PC-9 (cell line): ENCODE measurements at regions not wholly inside any gene's neighbourhood (a gene's known extent, or its start where the extent isn't known, plus 50 kb on each side); places are given as distances from the start of the nearest gene placed in this dataset.

Source experiments
- BruUV-seq: library from RNA; stranded (reverse); fragments of 400-500 nt; replicated peaks from 2 replicates; lab custom pipeline; 2021; lab: Mats Ljungman, UMichigan
- CTCF ChIA-PET: fragments of 300-600 bp; sonication (Branson Sonifier 250); formaldehyde crosslinking; loops from one replicate; lab custom pipeline; 2022; ENCODE audit warnings: antibody characterized with exemption; lab: Charles Lee
- POLR2A ChIA-PET: fragments of 300-600 bp; sonication (Branson Sonifier 250); formaldehyde crosslinking; loops from one replicate; lab custom pipeline; 2022; ENCODE audit warnings: antibody characterized with exemption; ENCODE audit not compliant: unreplicated experiment; lab: Charles Lee
- DNase-seq, 2 experiments: peaks; one replicate each; pipeline versions ENCODE4 v3.0.0 to v3.0.0-alpha.2; 2015 to 2022; ENCODE audit warnings: mixed read lengths in 1 of 2
- H2AFZ ChIP-seq: fragments of 200-600 bp; sonication (generic); 2 replicates; pipeline ENCODE4 v1.8.1; 2017; ENCODE audit warnings: antibody characterized with exemption
- H3F3A ChIP-seq: fragments of 200-600 bp; sonication (generic); 2 replicates; pipeline ENCODE4 v1.8.1; 2017; ENCODE audit warnings: antibody characterized with exemption, mild to moderate bottlenecking, low read depth; ENCODE audit not compliant: insufficient read depth
- H3K27ac ChIP-seq: fragments of 200-600 bp; sonication (generic); 2 replicates; pipeline ENCODE4 v1.6.1; 2016; ENCODE audit warnings: mixed run types
- H3K27me3 ChIP-seq: fragments of 200-600 bp; sonication (generic); 2 replicates; pipeline ENCODE4 v1.6.1; 2016; ENCODE audit warnings: low read depth, mixed run types; ENCODE audit not compliant: insufficient read depth
- H3K36me3 ChIP-seq: fragments of 200-600 bp; sonication (generic); 2 replicates; pipeline ENCODE4 v1.6.1; 2016; ENCODE audit warnings: low read depth, mixed run types
- H3K4me1 ChIP-seq: fragments of 200-600 bp; sonication (generic); replicated peaks from 2 replicates; pipeline ENCODE4 v1.6.1; 2016; ENCODE audit warnings: mixed run types; ENCODE audit not compliant: insufficient read depth
- H3K4me2 ChIP-seq: fragments of 200-600 bp; sonication (generic); 2 replicates; pipeline ENCODE4 v1.6.1; 2017; ENCODE audit warnings: mixed run types
- H3K4me3 ChIP-seq: fragments of 200-600 bp; sonication (generic); 2 replicates; pipeline ENCODE4 v1.6.1; 2016; ENCODE audit warnings: mixed run types
- H3K79me2 ChIP-seq: fragments of 200-600 bp; sonication (generic); 2 replicates; pipeline ENCODE4 v1.6.1; 2017; ENCODE audit warnings: low read depth, mixed run types
- H3K9me2 ChIP-seq: fragments of 200-600 bp; sonication (generic); 2 replicates; pipeline ENCODE4 v1.8.1; 2017; ENCODE audit warnings: mild to moderate bottlenecking; ENCODE audit not compliant: insufficient read depth
- H3K9me3 ChIP-seq: fragments of 200-600 bp; sonication (generic); 2 replicates; pipeline ENCODE4 v1.8.1; 2016; ENCODE audit warnings: low read depth; ENCODE audit not compliant: insufficient read depth
- H4K20me1 ChIP-seq: fragments of 200-600 bp; sonication (generic); 2 replicates; pipeline ENCODE4 v1.8.1; 2017; ENCODE audit not compliant: insufficient read depth
- EZH2 ChIP-seq: fragments of 200-600 bp; sonication (generic); IDR thresholded peaks from 2 replicates; pipeline ENCODE4 v1.8.0; 2017; ENCODE audit warnings: antibody characterized with exemption, low read depth
- intact Hi-C: fragments of 100-400 bp; cut with micrococcal nuclease; formaldehyde crosslinking; loops from one replicate; pipeline ENCODE4 v1.10.0; 2022; ENCODE audit not compliant: unreplicated experiment
- TF ChIP-seq, protein P1 (sequence below): fragments of 200-600 bp; sonication (generic); conservative IDR thresholded peaks from 2 replicates; pipeline ENCODE4 v1.6.1; 2017; ENCODE audit warnings: mixed run types, antibody characterized with exemption, mild to moderate bottlenecking, moderate library complexity

DNA sequence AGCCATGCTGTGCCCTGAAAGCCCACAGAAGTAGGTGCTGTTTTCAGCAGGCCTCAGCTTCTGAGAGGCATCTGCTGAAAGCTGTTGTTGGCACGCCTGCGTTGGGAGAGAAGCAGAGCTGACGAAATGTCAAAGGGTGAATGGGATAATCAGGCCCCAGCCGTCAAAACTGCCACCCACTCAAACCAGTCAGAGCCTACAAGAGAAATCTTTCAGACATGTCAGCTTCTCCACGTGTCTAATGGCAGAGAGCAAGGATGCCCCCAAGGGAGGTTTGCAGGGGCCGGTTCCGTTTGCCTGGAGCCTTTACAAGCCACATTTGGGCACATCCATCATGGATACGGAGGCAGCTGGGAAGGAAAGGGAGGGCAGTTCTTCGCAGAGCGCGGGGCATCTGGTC, 568.2 kb upstream of the EEF2KMT start:
- Histone ChIP-seq H3K27ac (no peak overlapping the region), H4K20me1 (no peaks in the 10 kb centered on the region; the same call in 1 of the 2 replicates), H3F3A (no peaks in the 10 kb centered on the region), H3K4me2 (no peak overlapping the region), H3K9me3 (no peaks in the 10 kb centered on the region), H3K79me2 (no peaks in the 10 kb centered on the region), H3K4me3 (no peak overlapping the region), H3K4me1 (no peaks in the 10 kb centered on the region), H2AFZ (no peak overlapping the region), H3K9me2 (no peaks in the 10 kb centered on the region), H3K27me3 (peaks cover 32% of the 10 kb centered on the region; the same call in 1 of the 2 replicates), H3K36me3 (no peaks in the 10 kb centered on the region)
- POLR2A ChIA-PET, result no interaction called here
- DNase-seq, result no peak
- no peak for TF ChIP-seq EZH2
- TF ChIP-seq, protein P1, sequence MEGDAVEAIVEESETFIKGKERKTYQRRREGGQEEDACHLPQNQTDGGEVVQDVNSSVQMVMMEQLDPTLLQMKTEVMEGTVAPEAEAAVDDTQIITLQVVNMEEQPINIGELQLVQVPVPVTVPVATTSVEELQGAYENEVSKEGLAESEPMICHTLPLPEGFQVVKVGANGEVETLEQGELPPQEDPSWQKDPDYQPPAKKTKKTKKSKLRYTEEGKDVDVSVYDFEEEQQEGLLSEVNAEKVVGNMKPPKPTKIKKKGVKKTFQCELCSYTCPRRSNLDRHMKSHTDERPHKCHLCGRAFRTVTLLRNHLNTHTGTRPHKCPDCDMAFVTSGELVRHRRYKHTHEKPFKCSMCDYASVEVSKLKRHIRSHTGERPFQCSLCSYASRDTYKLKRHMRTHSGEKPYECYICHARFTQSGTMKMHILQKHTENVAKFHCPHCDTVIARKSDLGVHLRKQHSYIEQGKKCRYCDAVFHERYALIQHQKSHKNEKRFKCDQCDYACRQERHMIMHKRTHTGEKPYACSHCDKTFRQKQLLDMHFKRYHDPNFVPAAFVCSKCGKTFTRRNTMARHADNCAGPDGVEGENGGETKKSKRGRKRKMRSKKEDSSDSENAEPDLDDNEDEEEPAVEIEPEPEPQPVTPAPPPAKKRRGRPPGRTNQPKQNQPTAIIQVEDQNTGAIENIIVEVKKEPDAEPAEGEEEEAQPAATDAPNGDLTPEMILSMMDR, result no peak
- intact Hi-C loops, result no loop called here
- CTCF ChIA-PET, result no interaction called here
- BruUV-seq, result no TSS peak

DNA sequence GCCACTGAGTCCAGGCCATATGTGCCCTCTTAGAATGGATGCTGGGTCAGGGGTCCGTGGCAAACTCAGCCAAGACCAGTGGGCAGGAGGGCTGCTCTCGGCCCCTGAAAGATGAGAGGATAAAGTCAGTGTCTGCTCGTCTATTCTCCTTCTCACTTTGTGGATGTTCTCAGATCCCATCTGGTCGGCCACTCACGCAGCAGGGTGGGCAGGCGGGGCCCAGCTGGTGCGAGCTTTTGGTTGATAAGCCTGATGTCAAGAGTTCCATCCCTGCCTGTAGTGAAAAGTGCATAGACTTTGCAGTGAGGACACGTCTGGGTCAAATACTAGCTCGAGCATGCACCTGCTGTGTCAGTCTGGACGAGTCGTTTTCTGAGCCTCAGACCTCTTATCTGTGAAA, 556.2 kb upstream of the EEF2KMT start:
- no peak overlapping the region for H3K4me3 ChIP-seq
- intact Hi-C loops, result no loop called here
- no peaks in the 10 kb centered on the region for H3K4me1 ChIP-seq
- no peaks in the 10 kb centered on the region for H4K20me1 ChIP-seq
- CTCF ChIA-PET, result no interaction called here
- H2AFZ ChIP-seq, result no peak overlapping the region
- no peaks in the 10 kb centered on the region for H3K79me2 ChIP-seq
- H3K9me3 ChIP-seq, result no peaks in the 10 kb centered on the region
- H3K4me2 ChIP-seq, result no peak overlapping the region
- H3K36me3 ChIP-seq, result no peaks in the 10 kb centered on the region
- no peaks in the 10 kb centered on the region for H3F3A ChIP-seq
- H3K27me3 ChIP-seq, result peaks cover 56% of the 10 kb centered on the region
- DNase-seq, result no peak
- TF ChIP-seq EZH2, result no peak
- TF ChIP-seq, protein P1, result no peak
- H3K27ac ChIP-seq, result no peak overlapping the region
- no peaks in the 10 kb centered on the region for H3K9me2 ChIP-seq
- no TSS peak for BruUV-seq
- POLR2A ChIA-PET, result no interaction called here

DNA sequence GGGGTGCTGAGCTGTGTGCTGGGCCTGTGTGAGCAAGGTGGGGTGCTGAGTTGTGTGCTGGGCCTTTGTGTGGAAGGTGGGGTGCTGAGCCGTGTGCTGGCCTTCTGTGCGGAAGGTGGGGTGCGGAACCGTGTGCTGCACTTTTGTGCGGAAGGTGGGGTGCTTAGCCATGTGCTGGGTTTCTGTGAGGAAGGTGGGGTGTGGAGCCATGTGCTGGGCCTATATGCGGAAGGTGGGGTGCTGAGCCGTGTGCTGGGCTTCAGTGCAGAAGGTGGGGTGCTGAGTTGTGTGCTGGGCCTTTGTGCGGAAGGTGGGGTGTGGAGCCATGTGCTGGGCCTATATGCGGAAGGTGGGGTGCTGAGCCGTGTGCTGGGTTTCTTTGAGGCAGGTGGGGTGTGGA, 555.4 kb upstream of the EEF2KMT start:
- intact Hi-C loops, result no loop called here
- ChIA-PET CTCF (no interaction called here), POLR2A (no interaction called here)
- Histone ChIP-seq H3K9me3 (no peaks in the 10 kb centered on the region), H3K4me1 (no peaks in the 10 kb centered on the region), H3K4me3 (no peak overlapping the region), H3K27me3 (peaks cover 59% of the 10 kb centered on the region), H3K4me2 (no peak overlapping the region), H2AFZ (no peak overlapping the region), H3F3A (no peaks in the 10 kb centered on the region), H3K36me3 (no peaks in the 10 kb centered on the region), H4K20me1 (no peaks in the 10 kb centered on the region), H3K9me2 (no peaks in the 10 kb centered on the region), H3K79me2 (no peaks in the 10 kb centered on the region), H3K27ac (no peak overlapping the region)
- DNase-seq, result no peak
- TF ChIP-seq, protein P1, result no peak
- TF ChIP-seq EZH2, result no peak
- BruUV-seq, result no TSS peak
